DMS 273 (cell line): ENCODE measurements at regions not wholly inside any gene's neighbourhood (a gene's known extent, or its start where the extent isn't known, plus 50 kb on each side); places are given as distances from the start of the nearest gene placed in this dataset.
"Not testable (repeated sequence)": the region's sequence is repeated elsewhere in the genome, so short reads cannot be mapped to it uniquely, and the experiment has no call there.

Source experiments
- DNase-seq: peaks from one replicate; lab custom pipeline; 2025; ENCODE audit not compliant: unreplicated experiment; lab: John Stamatoyannopoulos, UW

DNA sequence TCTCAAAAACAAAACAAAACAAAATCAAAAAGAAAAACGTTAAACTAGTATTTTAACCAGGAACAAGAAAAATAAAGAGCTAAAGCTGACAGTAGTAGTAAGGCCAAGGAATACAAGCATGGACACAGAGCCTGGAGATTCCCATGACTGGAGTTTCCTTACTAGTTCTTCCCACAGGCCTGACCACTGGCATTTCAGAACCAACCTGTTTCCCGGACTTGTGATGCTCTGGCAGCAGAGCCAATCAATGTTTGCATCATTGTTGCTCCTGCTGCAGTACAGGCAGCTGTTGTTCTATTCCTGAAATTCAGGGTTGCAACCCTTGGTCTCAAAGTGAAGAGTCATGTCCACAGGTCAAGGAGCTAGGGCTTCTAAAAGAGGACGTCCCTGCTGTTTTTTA lies 111.3 kb upstream of the WARS2 start:
- no peak for DNase-seq

DNA sequence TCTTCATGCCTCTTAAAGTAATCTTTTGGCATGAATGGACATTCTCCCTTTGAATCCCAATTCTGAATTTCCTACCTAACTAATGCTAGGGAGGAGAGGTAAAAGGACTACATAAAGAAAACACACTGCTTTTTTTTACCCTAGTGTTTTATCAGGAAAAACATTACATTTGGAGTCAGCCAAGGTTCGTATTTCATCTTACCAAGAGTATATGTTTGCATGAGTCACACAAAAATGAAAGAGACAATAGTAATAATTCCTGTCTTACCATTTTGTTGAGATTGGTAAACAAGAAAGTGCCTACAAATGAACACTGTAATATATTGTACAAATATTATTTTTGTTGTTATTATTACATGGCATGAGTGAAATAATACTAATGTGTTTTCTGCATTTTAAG lies 112.9 kb upstream of the WARS2 start:
- no peak for DNase-seq

DNA sequence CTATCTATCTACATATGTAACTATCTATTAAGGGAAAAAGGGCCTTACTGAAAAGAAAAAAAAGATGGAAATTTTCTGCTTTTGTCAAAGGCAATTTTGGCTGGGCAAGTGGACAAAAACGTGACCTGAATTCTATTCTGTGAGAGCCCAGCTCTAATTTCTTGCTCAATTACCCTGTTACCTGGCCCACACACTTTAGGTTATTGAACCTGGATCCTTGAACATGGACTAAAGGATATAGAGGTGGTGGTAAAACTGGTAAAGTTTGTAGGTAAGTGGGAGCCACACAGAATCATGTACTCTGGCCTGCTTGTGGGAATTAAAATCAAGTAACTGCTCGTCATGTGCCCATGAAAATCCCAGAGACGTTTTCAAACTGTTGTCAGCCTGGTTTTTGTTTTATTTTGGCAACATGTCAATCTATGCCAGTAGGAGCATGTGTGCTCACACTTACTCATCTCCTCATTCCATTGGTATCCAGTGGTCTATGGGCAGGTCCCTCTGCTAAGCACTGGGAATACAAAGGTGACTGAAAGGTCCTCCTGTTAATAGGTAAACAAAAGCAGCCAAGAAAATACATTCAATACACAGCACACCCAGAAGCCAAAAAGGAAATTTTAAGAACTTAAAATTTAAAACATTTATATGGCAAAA lies 113.7 kb upstream of the WARS2 start:
- DNase-seq: no peak

DNA sequence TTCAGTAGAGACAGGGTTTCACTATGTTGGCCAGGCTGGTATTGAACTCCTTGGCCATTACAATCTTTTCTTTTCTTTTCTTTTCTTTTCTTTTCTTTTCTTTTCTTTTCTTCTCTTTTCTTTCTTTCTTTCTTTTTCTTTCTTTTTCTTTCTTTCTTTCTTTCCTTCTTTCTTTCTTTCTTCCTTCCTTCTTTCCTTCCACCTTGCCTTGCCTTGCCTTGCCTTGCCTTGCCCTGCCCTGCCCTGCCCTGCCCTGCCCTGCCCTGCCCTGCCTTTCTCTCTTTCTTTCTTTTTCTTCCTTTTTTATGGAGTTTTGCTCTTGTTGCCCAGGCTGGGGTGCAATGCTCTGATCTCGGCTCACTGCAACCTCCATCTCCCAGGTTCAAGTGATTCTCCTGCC lies 112.5 kb upstream of the HAO2 start:
- DNase-seq: not testable (repeated sequence)

DNA sequence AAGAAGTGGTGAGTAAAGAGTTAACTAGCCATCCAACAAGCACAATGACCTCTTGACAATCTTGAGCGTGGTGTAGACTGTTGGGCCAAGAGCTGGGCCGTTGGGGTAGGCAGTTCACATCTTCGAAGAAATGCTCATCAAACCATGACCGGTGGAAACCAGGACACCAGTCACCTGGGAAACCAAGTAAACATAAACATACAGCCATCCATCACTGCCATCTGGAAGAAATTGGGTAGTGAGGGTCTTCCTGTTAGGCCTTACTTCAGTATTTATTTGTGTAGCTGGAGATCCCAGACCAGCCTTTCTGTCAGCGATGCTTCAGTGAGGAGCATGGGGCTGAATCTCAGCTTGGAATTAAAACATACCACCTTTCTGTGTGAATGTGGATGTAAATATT lies 108.1 kb upstream of the HAO2 start:
- no peak for DNase-seq

DNA sequence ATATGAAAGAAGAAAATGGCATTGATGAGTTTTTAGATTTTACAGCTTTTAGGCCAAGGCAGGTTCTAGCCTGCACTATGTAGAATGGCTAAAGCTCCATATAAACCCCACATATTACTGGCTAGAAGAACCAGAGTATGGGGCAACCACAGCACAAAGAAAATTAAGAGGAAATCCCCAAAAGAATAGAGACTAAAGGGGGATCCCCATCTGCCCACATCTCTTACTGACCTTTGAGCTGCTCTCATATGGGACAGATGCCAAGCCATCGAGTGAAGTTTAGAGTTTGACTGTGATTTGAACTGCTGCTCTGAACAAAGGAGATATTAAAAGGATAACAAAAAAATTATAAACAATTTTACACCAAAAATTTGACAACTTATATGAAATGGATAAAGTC lies 102.2 kb upstream of the HAO2 start:
- no peak for DNase-seq

DNA sequence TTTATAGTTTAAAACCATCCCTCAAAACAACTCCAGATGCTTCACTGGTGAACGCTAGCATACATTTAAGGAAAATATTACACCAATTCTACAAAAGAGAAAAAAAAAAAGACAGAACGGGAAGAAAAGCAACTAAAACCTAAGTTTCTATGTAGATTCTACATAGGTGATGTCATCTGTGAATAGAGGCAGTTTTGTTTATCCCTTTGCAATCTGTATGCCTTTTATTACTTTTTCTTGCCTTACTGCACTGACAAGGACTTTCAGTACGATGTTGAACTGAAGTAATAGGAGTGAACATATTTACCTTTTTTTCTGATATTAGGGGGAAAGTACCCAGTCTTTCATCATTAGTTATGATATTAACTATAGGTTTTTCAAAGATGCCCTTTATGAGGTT lies 101.7 kb upstream of the HAO2 start:
- no peak for DNase-seq

DNA sequence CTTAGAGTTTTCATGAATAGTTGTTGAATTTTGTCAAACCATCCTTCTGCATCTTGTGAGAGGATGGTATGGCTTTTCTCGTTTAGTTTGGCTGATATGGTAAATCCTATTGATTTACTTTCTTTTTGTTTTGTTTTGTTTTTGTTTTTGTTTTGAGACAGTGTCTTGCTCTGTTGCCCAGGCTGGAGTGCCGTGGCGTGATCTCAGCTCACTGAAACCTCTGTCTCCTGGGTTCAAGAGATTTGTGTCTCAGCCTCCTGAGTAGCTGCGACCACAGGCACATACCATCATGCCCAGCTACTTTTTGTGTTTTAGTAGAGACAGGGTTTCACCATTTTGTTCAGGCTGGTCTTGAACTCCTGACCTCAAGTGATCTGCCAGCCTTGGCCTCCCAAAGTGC lies 101.3 kb upstream of the HAO2 start:
- DNase-seq: not testable (repeated sequence)

DNA sequence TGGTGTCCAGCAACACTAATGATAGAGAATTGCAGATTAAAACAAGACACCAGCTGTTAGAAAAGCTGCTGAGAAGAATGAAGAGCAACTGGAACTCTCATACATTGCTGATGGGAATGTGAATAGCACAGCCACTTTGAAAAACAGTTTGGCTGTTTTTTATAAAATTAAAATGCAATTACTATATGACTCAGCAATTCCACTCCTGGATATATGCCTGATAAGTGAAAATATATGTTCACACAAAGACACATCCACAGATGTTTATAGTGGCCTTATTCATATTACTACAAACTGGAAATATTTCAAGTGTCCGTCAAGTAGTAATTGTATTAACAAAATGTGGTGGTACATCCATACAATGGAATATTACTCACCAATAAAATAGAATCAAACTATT lies 99.7 kb upstream of the HAO2 start:
- no peak for DNase-seq

DNA sequence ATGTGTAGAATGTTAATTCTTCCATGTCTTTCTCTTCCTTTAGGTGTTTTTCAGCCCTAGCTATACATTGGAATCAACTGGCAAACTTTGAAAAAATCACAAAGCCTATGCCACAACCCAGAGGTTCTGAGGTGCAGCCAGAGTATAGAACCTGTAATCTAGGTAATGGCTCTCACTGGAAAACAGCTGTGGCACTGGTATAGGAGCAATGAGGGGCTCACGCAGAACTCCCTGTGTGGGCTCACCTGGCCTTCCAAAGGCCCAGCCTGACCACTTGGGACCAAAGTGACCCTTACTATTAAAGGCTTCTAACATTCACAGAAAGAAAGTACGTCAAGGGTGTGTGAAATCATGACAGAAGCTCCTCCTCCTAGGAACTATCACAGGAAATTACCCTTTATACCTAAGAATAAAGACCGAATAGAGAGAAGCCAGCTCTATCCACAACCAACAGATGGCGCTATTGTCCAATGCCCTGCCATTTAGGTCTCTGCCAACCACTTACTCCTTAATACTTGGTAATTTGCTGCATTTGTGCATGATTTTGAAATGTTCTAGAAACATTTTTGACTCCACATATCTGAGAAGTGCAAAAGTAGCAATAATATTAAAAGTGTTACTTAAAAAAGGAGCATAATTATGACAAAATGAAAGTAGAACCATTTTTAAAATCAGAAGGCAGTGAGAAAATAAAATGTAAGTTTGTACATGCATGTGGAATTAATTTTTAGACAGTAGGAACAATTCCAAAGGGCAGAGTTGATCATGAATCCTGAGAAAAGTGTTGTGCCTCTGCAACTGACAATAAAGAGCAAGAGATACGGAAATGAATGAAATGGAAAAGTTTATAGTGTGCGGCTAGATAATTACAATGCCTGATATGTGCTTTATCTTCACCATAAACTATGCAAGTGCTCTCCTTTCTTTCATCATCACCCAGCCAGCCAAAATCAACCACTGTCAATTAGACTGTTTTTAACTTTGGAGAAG lies 93.1 kb upstream of the HAO2 start:
- DNase-seq: peak; percentile 75

DNA sequence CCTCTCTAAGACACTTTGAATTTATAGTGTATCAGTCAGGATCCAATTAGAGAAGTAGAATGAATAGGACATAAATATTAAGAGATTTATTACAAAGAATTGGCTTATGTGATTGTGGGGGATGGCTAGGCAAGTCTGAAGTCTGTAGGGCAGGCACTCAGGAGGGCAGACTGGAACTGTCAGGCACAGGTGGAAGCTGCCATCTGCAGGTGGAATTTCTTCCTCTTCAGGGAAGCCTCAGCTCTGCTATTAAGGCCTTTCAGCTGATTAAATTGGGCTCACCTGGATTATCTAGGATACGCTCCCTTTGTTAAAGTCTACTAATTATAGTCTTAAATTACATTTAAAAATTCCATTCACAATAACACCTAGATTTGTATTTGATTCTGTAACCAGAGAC lies 92.0 kb upstream of the HAO2 start:
- DNase-seq: peak; percentile 50

DNA sequence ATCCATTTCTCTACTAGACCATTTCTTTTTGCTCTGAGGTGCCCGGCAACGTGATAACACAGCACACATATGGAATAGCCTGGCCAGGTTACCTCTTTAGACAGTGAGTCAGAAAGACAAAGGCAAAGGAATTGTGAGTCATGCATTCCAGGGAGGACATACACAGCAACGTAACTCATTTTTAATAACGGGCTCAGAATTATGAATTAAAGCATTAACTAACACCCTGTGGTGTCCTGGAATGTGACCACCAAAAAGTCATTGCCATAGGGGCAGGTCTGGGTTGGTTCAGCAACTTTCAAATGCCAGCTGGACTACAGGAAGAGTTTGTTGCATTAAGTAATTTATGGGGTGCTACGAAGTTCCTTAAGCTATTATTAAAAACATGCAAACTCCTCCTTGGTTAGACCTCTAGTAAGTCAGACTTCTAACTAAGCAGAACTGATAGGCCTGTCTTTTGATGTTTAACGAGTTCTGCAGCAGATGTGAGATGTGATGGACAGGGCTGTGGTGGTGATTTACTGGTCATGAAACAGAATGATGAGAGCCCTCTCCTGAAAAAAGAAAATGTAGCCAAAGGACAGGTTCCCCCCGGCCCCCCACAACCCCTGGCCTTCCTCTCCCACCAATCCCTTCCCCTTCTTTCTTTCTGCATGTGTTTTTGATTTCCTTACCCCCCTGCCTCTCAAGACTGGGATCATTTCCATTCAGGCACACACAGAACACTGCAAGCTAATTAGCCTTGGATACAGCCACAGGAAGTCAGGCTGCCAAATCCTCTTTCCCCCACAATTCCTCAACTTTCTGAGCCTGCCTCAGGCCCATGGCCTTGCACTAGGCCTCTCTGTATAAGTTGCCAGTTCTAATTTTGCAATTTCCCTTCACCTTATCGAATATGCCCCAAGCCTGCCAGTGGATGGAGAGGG lies 88.9 kb upstream of the HAO2 start:
- no peak for DNase-seq

DNA sequence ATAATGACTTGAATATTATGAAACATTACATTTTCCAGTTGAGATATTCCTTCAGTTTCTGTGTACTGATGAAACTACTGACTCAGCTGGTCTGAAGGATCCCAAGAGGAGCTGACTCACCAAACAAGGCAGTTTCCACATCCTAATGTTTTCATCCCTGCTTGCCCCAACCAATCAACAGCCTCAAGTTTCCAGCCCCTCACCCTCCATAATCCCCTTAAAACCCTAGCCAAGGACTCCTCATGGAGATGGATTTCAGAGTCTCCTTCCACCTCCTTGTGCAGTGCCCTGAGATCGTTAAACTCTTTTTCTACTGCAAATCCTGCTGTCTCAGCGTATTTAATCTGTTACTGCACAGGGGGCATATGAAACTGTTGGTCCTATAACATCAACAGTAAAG lies 83.1 kb upstream of the HAO2 start:
- no peak for DNase-seq

DNA sequence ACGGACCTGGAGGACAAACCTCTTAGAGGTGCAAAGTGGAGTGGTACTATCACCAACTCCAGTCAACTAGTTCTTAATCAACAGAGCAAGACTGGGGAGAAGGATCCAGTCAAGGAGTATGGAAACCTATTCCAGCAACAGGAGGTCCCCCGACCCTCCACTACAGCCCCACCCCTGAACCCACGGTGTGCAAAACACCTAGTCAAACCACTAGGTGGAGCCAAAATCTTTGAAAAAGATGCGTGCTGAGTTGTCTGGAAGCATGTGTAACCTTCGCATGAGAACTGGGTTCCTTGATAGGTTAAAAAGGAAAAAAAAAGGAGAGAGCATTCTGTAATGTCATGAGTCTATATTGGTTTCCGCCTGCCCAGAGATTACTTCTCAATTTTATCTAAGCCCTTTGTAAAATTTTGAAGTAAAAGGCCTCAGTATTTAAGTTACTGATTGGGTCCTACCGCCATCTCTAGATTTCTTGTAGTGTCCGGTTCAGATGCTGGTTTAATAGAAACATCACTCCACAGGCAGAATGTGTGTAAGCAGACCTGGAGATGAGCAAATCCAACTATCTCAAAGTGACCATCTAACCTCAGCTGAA lies 81.9 kb upstream of the HAO2 start:
- peak; percentile 80 for DNase-seq

DNA sequence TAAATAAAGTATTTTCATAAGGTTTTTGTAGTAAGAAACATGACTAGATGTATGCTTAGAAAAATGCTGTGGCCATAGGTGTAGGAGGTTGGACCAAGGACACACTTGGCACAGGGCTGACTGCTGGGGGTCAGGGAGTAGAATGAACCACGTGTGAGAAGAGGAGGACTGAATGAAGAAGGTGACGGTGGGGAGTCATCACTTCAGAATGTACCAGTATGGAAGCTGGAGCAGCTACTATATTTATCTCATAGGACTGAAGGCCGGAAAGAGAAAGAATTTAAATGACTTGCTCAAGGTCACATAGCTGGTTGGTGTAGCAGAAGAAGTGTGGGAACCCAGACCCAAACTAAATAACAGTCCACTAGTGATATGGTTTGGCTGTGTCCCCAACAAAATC lies 79.8 kb upstream of the HAO2 start:
- DNase-seq: no peak

DNA sequence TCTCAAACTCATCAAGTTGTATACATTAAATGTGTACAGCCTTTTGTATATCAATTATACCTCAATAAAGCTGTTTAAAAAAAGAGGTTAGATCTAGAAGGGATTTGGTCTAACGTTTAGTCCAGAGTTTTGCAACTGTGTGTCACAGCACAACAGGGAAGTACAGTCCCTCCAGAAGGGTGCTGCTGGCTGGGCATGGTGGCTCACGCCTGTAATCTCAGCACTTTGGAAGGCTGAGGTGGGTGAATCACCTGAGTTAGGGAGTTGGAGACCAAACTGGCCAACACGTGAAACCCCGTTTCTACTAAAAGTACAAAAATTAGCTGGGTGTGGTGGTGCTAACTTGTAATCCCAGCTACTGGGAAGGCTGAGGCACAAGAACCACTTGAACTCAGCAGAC lies 78.3 kb upstream of the HAO2 start:
- no peak for DNase-seq

DNA sequence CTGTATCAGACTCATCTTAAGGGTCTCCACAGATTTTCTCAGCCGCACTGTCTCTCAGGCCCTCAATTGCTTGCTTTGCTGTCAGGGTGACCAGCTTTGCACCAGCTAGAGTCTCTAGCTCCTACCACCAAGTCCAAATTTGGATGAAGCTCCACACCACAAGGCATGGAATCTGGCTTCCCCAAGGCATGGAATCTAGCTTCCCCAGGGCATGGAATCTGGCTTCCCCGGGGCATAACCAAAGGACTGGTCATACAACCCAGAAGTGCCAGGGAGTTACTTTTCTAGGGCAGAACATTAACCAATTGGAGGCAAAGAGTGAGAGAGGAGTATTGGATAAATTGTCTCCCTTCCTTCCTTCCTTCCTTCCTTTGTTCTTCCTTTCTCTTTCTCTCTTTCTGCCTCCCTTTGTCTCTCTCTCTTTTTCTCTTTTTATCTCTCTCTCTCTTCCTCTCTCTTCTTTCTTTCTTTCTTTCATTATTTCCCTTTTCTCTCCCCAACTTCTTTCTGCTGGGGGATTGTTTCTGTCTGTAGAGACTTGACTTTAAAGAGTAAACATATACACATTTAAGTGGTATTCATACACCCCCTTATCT lies 76.9 kb upstream of the HAO2 start:
- DNase-seq: no peak

DNA sequence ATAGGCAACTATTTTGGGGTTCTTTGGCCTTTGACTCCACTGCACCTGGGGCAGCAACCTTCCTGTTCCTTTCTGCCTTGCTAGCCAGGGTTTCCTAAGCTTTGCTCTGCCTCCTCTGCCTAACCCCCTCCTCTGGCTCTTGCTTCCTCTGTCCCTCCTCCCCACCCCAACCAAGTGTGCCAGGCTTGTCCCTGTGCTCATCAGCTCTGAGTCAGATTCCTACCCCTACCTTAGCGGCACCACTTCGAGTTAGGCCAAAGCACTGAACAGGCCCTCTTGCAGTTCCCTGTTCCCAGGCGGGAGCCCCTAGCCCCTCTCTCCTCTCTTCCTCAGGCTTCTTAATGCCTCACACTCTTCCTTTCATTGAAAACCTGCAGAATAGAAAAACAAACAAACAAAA lies 74.8 kb upstream of the HAO2 start:
- DNase-seq: no peak

DNA sequence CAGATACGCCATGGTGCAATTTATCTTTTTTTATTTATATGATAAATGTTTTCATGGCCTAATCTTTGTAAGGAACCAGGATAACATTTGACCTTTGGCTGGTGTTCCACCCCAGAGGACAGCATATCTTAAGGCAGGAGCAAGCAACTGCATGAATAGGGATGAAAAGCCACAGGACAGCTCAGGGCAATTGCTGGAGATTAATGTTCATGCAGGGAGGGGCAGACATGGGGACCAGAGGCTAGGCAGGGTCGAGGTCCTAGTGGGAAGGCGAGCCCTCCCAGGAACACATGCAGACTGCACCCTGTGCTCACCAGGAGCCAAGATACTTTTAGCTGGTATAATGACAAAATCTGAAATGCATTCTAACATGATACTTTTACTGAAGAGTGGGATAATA lies 74.4 kb upstream of the HAO2 start:
- DNase-seq: no peak

DNA sequence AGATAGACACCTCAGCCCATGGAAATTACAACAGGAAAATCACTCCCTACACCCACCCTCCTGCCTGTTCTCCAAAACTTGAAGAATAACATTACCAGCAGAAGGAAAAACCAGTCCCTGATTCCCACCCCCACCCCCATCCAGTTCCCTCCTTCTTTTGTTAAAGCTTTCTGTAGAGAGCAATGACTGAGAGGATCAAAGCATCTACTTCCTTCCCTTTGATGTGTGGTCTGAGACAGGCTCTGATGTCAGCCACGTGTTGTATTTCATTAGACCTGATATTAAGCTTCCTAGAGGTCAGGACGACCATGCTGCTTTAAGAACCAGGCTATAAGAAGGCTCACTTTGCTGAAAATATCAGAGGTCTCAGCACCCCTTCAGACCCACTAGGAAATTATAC lies 73.9 kb upstream of the HAO2 start:
- peak; percentile 5 for DNase-seq
